HepG2 (cell line): ENCODE measurements at regions not wholly inside any gene's neighbourhood (a gene's known extent, or its start where the extent isn't known, plus 50 kb on each side); places are given as distances from the start of the nearest gene placed in this dataset.
"Not testable (repeated sequence)": the region's sequence is repeated elsewhere in the genome, so short reads cannot be mapped to it uniquely, and the experiment has no call there.

Experiments used
- ATAC-seq: fragments of 200-7000 bp; cut with Tn5 transposase; 3 replicates; pipeline ENCODE4 v1.9.1; 2020; ENCODE audit warnings: mild to moderate bottlenecking, moderate library complexity
- BruUV-seq: library from RNA; stranded (reverse); fragments of 400-500 nt; replicated peaks from 2 replicates; lab custom pipeline; 2021; lab: Mats Ljungman, UMichigan
- CTCF ChIA-PET: fragments of 300-600 bp; formaldehyde crosslinking; extraction: SDS; loops from one replicate; lab custom pipeline; 2021; ENCODE audit warnings: low total read pairs, inconsistent platforms, low intra/inter-chr PET ratio; lab: Yijun Ruan, JAX
- POLR2A ChIA-PET: fragments of 350-600 bp; sonication (Branson Sonifier 250); formaldehyde crosslinking; loops from one replicate; lab custom pipeline; 2020; ENCODE audit warnings: antibody characterized with exemption, inconsistent platforms; lab: Yijun Ruan, JAX
- DNase-seq: peaks from one replicate; pipeline ENCODE4 v3.0.0-alpha.2; 2015; ENCODE audit warnings: low spot score
- FAIRE-seq: peaks from 3 replicates; lab custom pipeline; 2011; peaks lifted over from hg19 to GRCh38; lab: Jason Lieb, UNC
- H2AFZ ChIP-seq: one replicate; pipeline ENCODE4 v1.6.1; 2011; ENCODE audit warnings: low read length, inconsistent platforms
- H3K27ac ChIP-seq: fragments of 300-600 bp; 3 replicates; pipeline ENCODE4 v1.8.0; 2011; ENCODE audit warnings: mixed run types, mild to moderate bottlenecking, mixed read lengths, low read length, inconsistent platforms; ENCODE audit not compliant: insufficient read depth; ENCODE audit errors: extremely low read length
- H3K27me3 ChIP-seq, 2 experiments: fragments of 200-600 bp in 1 of 2; 2 replicates in 1 of 2; 3 replicates in 1 of 2; pipeline versions ENCODE4 v1.6.0 to v1.8.0; 2011; ENCODE audit warnings: low read length in 2 of 2, mild to moderate bottlenecking in 2 of 2, moderate library complexity in 2 of 2, inconsistent platforms in 1 of 2; ENCODE audit not compliant: insufficient read depth in 2 of 2, control insufficient read depth in 1 of 2
- H3K36me3 ChIP-seq, 2 experiments: fragments of 200-600 bp in 1 of 2; replicated peaks in 1 of 2; 2 replicates in 1 of 2; 3 replicates in 1 of 2; pipeline versions ENCODE4 v1.5.1 to v1.8.0; 2011; ENCODE audit warnings: low read length in 2 of 2, inconsistent platforms in 1 of 2; ENCODE audit not compliant: insufficient read depth in 2 of 2, control insufficient read depth in 1 of 2
- H3K4me1 ChIP-seq: 2 replicates; pipeline ENCODE4 v1.5.1; 2012; ENCODE audit warnings: low read length, inconsistent platforms; ENCODE audit not compliant: insufficient read depth
- H3K4me2 ChIP-seq: 2 replicates; pipeline ENCODE4 v1.6.0; 2011; ENCODE audit warnings: low read depth, low read length, inconsistent platforms
- H3K4me3 ChIP-seq, 3 experiments: fragments of 200-600 bp in 1 of 3; sonication (generic), shearing (Covaris generic) in 1 of 3; replicated peaks in 1 of 3; 2 replicates each; pipeline ENCODE4 v1.5.1; 2011 to 2016; ENCODE audit warnings: low read length in 3 of 3, inconsistent platforms in 2 of 3, low read depth in 2 of 3, mild to moderate bottlenecking in 2 of 3, control low read depth in 1 of 3, mixed read lengths in 1 of 3; ENCODE audit not compliant: insufficient read depth in 1 of 3
- H3K79me2 ChIP-seq: one replicate; pipeline ENCODE4 v1.6.1; 2011; ENCODE audit warnings: low read length, inconsistent platforms; ENCODE audit not compliant: insufficient read depth
- H3K9ac ChIP-seq: 2 replicates; pipeline ENCODE4 v1.6.0; 2011; ENCODE audit warnings: mild to moderate bottlenecking, low read depth, low read length, inconsistent platforms; ENCODE audit not compliant: insufficient read depth
- H3K9me3 ChIP-seq: 2 replicates; pipeline ENCODE4 v1.5.1; 2012; ENCODE audit warnings: mild to moderate bottlenecking, low read length
- H4K20me1 ChIP-seq: 2 replicates; pipeline ENCODE4 v1.6.0; 2011; ENCODE audit warnings: inconsistent platforms, mild to moderate bottlenecking, low read length, moderate library complexity; ENCODE audit not compliant: insufficient read depth
- WGBS: methylation state at CpG from one replicate; pipeline ENCODE4 v1.1.6; 2017; ENCODE audit warnings: low lambda C conversion rate; 5-methylcytosine and 5-hydroxymethylcytosine counted together
- in situ Hi-C: cut with HindIII; loops from 2 replicates; pipeline ENCODE4 v1.10.0; 2017; ENCODE audit warnings: low pct_unique_long_range_greater_than_20kb; ENCODE audit not compliant: extremely low pct_ligation_motif_present
- intact Hi-C: fragments of 100-400 bp; cut with micrococcal nuclease; formaldehyde crosslinking; loops from one replicate; pipeline ENCODE4 v1.10.0; 2022; ENCODE audit not compliant: unreplicated experiment
- TF ChIP-seq, protein P1 (sequence below): sonication (generic); formaldehyde crosslinking; IDR thresholded peaks from 2 replicates; pipeline ENCODE4 v1.4.0; 2020; ENCODE audit warnings: missing genetic modification reagents, borderline replicate concordance

DNA sequence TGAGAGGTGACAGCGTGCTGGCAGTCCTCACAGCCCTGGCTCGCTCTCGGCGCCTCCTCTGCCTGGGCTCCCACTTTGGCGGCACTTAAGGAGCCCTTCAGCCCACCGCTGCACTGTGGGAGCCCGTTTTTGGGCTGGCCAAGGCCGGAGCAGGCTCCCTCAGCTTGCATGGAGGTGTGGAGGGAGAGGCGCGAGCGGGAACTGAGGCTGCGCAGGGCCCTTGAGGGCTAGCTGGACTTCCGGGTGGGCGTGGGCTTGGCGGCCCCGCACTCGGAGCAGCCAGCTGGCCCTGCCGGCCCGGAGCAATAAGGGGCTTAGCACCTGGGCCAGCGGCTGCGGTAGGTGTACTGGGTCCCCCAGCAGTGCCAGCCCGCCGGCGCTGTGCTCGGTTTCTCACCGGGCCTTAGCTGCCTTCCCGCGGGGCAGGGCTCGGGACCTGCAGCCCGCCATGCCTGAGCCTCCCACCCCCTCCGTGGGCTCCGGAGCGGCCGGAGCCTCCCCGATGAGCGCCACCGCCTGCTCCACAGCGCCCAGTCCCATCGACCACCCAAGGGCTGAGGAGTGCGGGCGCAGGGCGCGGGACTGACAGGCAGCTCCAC lies 401.6 kb upstream of the LMO3 start:
- H2AFZ ChIP-seq, H3K4me2 ChIP-seq, BruUV-seq, H3K9ac ChIP-seq, POLR2A ChIA-PET, intact Hi-C loops, ATAC-seq, H3K27me3 ChIP-seq, in situ Hi-C loops, H4K20me1 ChIP-seq, FAIRE-seq, H3K36me3 ChIP-seq, H3K4me1 ChIP-seq, H3K27ac ChIP-seq, H3K79me2 ChIP-seq, CTCF ChIA-PET, H3K9me3 ChIP-seq, H3K4me3 ChIP-seq, DNase-seq: not testable (repeated sequence)
- 75% methylated on average over 9 of the region's 43 CpGs for WGBS

- H3K4me1 ChIP-seq, FAIRE-seq, H3K27ac ChIP-seq, intact Hi-C loops, H3K9ac ChIP-seq, H3K27me3 ChIP-seq, H2AFZ ChIP-seq, H4K20me1 ChIP-seq, ATAC-seq, POLR2A ChIA-PET, BruUV-seq, in situ Hi-C loops, H3K36me3 ChIP-seq, H3K9me3 ChIP-seq, CTCF ChIA-PET, DNase-seq, H3K79me2 ChIP-seq, H3K4me2 ChIP-seq, H3K4me3 ChIP-seq: not testable (repeated sequence)
- whole genome bisulfite sequencing = 31% methylated on average over 3 of the region's 14 CpGs
- TF ChIP-seq, protein P1, sequence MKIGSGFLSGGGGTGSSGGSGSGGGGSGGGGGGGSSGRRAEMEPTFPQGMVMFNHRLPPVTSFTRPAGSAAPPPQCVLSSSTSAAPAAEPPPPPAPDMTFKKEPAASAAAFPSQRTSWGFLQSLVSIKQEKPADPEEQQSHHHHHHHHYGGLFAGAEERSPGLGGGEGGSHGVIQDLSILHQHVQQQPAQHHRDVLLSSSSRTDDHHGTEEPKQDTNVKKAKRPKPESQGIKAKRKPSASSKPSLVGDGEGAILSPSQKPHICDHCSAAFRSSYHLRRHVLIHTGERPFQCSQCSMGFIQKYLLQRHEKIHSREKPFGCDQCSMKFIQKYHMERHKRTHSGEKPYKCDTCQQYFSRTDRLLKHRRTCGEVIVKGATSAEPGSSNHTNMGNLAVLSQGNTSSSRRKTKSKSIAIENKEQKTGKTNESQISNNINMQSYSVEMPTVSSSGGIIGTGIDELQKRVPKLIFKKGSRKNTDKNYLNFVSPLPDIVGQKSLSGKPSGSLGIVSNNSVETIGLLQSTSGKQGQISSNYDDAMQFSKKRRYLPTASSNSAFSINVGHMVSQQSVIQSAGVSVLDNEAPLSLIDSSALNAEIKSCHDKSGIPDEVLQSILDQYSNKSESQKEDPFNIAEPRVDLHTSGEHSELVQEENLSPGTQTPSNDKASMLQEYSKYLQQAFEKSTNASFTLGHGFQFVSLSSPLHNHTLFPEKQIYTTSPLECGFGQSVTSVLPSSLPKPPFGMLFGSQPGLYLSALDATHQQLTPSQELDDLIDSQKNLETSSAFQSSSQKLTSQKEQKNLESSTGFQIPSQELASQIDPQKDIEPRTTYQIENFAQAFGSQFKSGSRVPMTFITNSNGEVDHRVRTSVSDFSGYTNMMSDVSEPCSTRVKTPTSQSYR (CRISPR knock-in tag) = peak; percentile 60; the same call in 1 of the 2 replicates
Measured at GRCh38 chr12:16998538-16998937, 392.6 kb upstream of the LMO3 start.
